Neural progenitor cell (in vitro differentiated cells): ENCODE measurements at regions not wholly inside any gene's neighbourhood (a gene's known extent, or its start where the extent isn't known, plus 50 kb on each side); places are given as distances from the start of the nearest gene placed in this dataset.

Source experiments
- EZH2 ChIP-seq: fragments of 200-600 bp; sonication (generic); IDR thresholded peaks from 2 replicates; pipeline ENCODE4 v1.6.1; 2017; ENCODE audit warnings: antibody characterized with exemption, mild to moderate bottlenecking, moderate library complexity
- EZH2phosphoT487 ChIP-seq: fragments of 200-600 bp; sonication (generic); IDR thresholded peaks from 2 replicates; pipeline ENCODE4 v1.6.1; 2017; ENCODE audit warnings: antibody characterized with exemption
- TF ChIP-seq, protein P1 (sequence below): fragments of 200-600 bp; sonication (generic); IDR thresholded peaks from 2 replicates; pipeline ENCODE4 v1.5.1; 2017; ENCODE audit warnings: antibody characterized with exemption, mild to moderate bottlenecking

DNA sequence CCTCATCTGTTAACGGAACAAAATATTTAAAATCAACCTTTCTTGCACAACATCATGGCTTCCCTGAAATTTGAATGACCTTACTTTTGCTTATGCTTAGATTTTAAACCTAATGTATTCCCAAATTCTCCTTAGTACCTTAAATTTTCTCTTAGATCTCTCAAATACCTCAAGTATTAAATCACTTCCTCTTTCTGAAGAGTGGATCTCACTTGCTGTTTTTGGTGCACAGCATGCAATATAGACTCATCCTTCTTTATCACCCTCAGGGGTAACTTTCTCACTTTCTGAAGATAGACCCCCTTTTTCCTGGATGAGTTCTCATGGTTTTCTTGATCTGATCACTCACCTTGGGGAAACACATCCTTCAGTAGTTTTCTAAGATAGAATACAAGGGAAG lies 871.7 kb downstream of the DACH1 start:
- TF ChIP-seq, protein P1, sequence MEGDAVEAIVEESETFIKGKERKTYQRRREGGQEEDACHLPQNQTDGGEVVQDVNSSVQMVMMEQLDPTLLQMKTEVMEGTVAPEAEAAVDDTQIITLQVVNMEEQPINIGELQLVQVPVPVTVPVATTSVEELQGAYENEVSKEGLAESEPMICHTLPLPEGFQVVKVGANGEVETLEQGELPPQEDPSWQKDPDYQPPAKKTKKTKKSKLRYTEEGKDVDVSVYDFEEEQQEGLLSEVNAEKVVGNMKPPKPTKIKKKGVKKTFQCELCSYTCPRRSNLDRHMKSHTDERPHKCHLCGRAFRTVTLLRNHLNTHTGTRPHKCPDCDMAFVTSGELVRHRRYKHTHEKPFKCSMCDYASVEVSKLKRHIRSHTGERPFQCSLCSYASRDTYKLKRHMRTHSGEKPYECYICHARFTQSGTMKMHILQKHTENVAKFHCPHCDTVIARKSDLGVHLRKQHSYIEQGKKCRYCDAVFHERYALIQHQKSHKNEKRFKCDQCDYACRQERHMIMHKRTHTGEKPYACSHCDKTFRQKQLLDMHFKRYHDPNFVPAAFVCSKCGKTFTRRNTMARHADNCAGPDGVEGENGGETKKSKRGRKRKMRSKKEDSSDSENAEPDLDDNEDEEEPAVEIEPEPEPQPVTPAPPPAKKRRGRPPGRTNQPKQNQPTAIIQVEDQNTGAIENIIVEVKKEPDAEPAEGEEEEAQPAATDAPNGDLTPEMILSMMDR = no peak
- TF ChIP-seq EZH2 = no peak
- no peak for TF ChIP-seq EZH2phosphoT487
